DOHH2 (cell line): ENCODE measurements at regions not wholly inside any gene's neighbourhood (a gene's known extent, or its start where the extent isn't known, plus 50 kb on each side); places are given as distances from the start of the nearest gene placed in this dataset.

Experiments used
- H3F3A ChIP-seq: fragments of 200-600 bp; sonication (generic), shearing (Covaris generic); 2 replicates; pipeline ENCODE4 v1.6.0; 2016; ENCODE audit warnings: antibody characterized with exemption, mild to moderate bottlenecking; ENCODE audit not compliant: control insufficient read depth, insufficient read depth
- H3K27ac ChIP-seq: fragments of 200-600 bp; sonication (generic); 2 replicates; pipeline ENCODE4 v1.5.1; 2014; ENCODE audit warnings: low read depth, mild to moderate bottlenecking, low read length, moderate library complexity
- H3K27me3 ChIP-seq: fragments of 200-600 bp; sonication (generic); 2 replicates; pipeline ENCODE4 v1.6.1; 2014; ENCODE audit warnings: mild to moderate bottlenecking, low read length, mixed read lengths; ENCODE audit not compliant: control insufficient read depth
- H3K36me3 ChIP-seq: fragments of 200-600 bp; sonication (generic); 2 replicates; pipeline ENCODE4 v1.6.1; 2014; ENCODE audit warnings: mild to moderate bottlenecking, low read length, moderate library complexity, mixed read lengths; ENCODE audit not compliant: control insufficient read depth
- H3K4me1 ChIP-seq: fragments of 200-600 bp; sonication (generic); 2 replicates; pipeline ENCODE4 v1.6.1; 2014; ENCODE audit warnings: mild to moderate bottlenecking, low read length, mixed read lengths; ENCODE audit not compliant: control insufficient read depth
- H3K4me2 ChIP-seq: fragments of 200-600 bp; sonication (generic); 2 replicates; pipeline ENCODE4 v1.6.0; 2014; ENCODE audit warnings: mild to moderate bottlenecking, low read length, moderate library complexity
- H3K4me3 ChIP-seq: fragments of 200-600 bp; sonication (generic); 2 replicates; pipeline ENCODE4 v1.5.1; 2014; ENCODE audit warnings: mild to moderate bottlenecking, low read length, mixed read lengths
- H3K79me2 ChIP-seq: fragments of 200-600 bp; sonication (generic); 2 replicates; pipeline ENCODE4 v1.6.1; 2014; ENCODE audit warnings: mild to moderate bottlenecking, low read length, mixed read lengths; ENCODE audit not compliant: control insufficient read depth
- H3K9me2 ChIP-seq: fragments of 200-600 bp; sonication (generic); replicated peaks from 2 replicates; pipeline ENCODE4 v1.6.1; 2014; ENCODE audit warnings: mild to moderate bottlenecking, low read length, mixed read lengths; ENCODE audit not compliant: control insufficient read depth
- H3K9me3 ChIP-seq: fragments of 200-600 bp; sonication (generic); 2 replicates; pipeline ENCODE4 v1.6.1; 2014; ENCODE audit warnings: antibody characterized with exemption, low read length, mixed read lengths; ENCODE audit not compliant: control insufficient read depth, insufficient read depth
- H4K20me1 ChIP-seq: fragments of 200-600 bp; sonication (generic); 2 replicates; pipeline ENCODE4 v1.6.0; 2014; ENCODE audit warnings: low read depth, mild to moderate bottlenecking, antibody characterized with exemption, low read length, moderate library complexity; ENCODE audit not compliant: control insufficient read depth, insufficient read depth
- EZH2phosphoT487 ChIP-seq: fragments of 200-600 bp; sonication (generic); IDR thresholded peaks from 2 replicates; pipeline ENCODE4 v1.6.1; 2017; ENCODE audit warnings: borderline replicate concordance, mild to moderate bottlenecking, antibody characterized with exemption, low read length, moderate library complexity, mixed read lengths
- TF ChIP-seq, protein P1 (sequence below): fragments of 200-600 bp; sonication (generic); IDR thresholded peaks from one replicate; pipeline ENCODE4 v1.5.1; 2014; ENCODE audit warnings: antibody characterized with exemption, mild to moderate bottlenecking, low read depth, low read length; ENCODE audit not compliant: poor library complexity, severe bottlenecking

DNA sequence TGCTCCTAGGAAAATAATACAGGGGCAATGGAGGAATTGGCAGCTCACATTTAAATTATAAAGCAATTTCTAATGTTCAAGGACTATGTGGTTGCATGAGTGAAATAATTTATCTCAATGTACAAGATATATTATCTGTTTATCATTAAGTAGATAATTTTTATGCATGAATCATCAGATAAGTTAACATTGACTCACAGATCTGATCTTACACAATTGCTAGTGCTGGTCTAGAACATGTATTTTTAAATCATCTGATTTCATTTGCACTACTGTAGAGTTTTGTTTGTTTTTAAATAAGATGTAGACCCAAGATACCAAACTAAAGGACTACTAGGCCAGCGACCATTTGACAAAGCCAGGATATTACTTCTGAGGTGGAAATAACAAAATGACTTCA lies 199.2 kb downstream of the BMP2 start:
- Histone ChIP-seq H3K4me1 (no peaks in the 10 kb centered on the region), H3K36me3 (no peaks in the 10 kb centered on the region), H3F3A (no peaks in the 10 kb centered on the region), H3K9me2 (no peaks in the 10 kb centered on the region), H3K4me3 (no peak overlapping the region), H3K27me3 (no peaks in the 10 kb centered on the region), H3K9me3 (no peaks in the 10 kb centered on the region), H3K27ac (no peak overlapping the region), H4K20me1 (no peaks in the 10 kb centered on the region), H3K79me2 (no peaks in the 10 kb centered on the region), H3K4me2 (no peak overlapping the region)
- TF ChIP-seq, protein P1, sequence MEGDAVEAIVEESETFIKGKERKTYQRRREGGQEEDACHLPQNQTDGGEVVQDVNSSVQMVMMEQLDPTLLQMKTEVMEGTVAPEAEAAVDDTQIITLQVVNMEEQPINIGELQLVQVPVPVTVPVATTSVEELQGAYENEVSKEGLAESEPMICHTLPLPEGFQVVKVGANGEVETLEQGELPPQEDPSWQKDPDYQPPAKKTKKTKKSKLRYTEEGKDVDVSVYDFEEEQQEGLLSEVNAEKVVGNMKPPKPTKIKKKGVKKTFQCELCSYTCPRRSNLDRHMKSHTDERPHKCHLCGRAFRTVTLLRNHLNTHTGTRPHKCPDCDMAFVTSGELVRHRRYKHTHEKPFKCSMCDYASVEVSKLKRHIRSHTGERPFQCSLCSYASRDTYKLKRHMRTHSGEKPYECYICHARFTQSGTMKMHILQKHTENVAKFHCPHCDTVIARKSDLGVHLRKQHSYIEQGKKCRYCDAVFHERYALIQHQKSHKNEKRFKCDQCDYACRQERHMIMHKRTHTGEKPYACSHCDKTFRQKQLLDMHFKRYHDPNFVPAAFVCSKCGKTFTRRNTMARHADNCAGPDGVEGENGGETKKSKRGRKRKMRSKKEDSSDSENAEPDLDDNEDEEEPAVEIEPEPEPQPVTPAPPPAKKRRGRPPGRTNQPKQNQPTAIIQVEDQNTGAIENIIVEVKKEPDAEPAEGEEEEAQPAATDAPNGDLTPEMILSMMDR: no peak
- TF ChIP-seq EZH2phosphoT487: no peak

DNA sequence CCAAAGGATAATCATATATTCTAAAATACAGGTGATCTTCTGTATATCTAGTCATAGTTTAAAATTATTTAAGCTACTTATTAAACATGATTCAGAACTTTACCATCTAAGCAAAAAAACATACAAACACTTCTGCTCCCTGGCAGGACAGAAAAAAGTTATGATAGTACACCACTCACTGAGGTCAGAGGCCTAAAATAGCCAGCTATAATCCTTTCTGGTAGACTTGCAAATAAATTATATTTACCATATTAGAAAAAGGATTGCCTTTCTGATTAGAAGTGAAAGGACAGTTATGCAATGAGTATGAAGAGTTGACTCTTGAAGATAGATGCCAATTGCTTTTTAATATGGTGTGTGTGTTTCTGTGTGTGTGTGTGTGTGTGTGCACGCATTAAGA lies 207.4 kb downstream of the BMP2 start:
- H3K9me3 ChIP-seq: no peaks in the 10 kb centered on the region
- no peak overlapping the region for H3K4me3 ChIP-seq
- H3K36me3 ChIP-seq: no peaks in the 10 kb centered on the region
- H3K79me2 ChIP-seq: no peaks in the 10 kb centered on the region
- no peak overlapping the region for H3K4me2 ChIP-seq
- H3K9me2 ChIP-seq: no peaks in the 10 kb centered on the region
- H3F3A ChIP-seq: no peaks in the 10 kb centered on the region
- no peaks in the 10 kb centered on the region for H3K27me3 ChIP-seq
- no peak overlapping the region for H3K27ac ChIP-seq
- no peak for TF ChIP-seq EZH2phosphoT487
- TF ChIP-seq, protein P1: no peak
- H4K20me1 ChIP-seq: no peaks in the 10 kb centered on the region
- H3K4me1 ChIP-seq: no peaks in the 10 kb centered on the region

DNA sequence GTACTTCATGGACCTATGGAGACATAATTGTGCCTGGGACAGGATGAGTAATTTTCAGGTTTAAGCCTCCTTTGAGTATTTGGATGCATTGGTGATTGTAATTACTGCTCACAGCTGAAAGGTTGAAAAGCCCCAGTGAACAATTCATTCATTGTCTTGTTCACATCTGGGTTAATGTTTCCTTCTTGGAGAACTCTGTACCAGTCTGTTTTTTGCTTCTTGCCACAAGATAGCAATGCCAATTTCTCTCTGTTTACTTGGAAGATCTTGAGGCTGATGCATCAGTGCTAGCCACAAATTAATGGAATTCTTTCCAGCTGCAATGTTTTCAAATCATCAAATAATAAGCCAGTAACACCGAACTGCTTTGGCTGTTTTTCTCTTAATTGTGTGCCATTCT lies 207.8 kb downstream of the BMP2 start:
- Histone ChIP-seq H4K20me1 (no peaks in the 10 kb centered on the region), H3K4me3 (no peak overlapping the region), H3K27ac (no peak overlapping the region), H3F3A (no peaks in the 10 kb centered on the region), H3K9me2 (no peaks in the 10 kb centered on the region), H3K79me2 (no peaks in the 10 kb centered on the region), H3K4me2 (no peak overlapping the region), H3K27me3 (no peaks in the 10 kb centered on the region), H3K9me3 (no peaks in the 10 kb centered on the region), H3K4me1 (no peaks in the 10 kb centered on the region), H3K36me3 (no peaks in the 10 kb centered on the region)
- TF ChIP-seq, protein P1: no peak
- TF ChIP-seq EZH2phosphoT487: no peak
